HG03103 (cell line): ENCODE measurements at regions not wholly inside any gene's neighbourhood (a gene's known extent, or its start where the extent isn't known, plus 50 kb on each side); places are given as distances from the start of the nearest gene placed in this dataset.
A peak's percentile ranks its signal among the peaks of the same experiment; 100 is the strongest.
"Not testable (repeated sequence)": the region's sequence is repeated elsewhere in the genome, so short reads cannot be mapped to it uniquely, and the experiment has no call there.

Source experiments
- ATAC-seq: cut with Tn5 transposase; IDR thresholded peaks from one replicate; pipeline ENCODE4 v1.9.1; 2021; ENCODE audit warnings: low read depth; ENCODE audit not compliant: unreplicated experiment

GRCh38 chr12:89194683-89195082 is 157.6 kb downstream of the DUSP6 start:
- no peak for ATAC-seq

GRCh38 chr12:89192429-89192828 is 159.9 kb downstream of the DUSP6 start:
- ATAC-seq, result no peak

GRCh38 chr12:89191597-89191996 is 160.7 kb downstream of the DUSP6 start:
- not testable (repeated sequence) for ATAC-seq

- ATAC-seq, result no peak
Measured at GRCh38 chr12:89189448-89189847, 162.9 kb downstream of the DUSP6 start.

GRCh38 chr12:89187507-89187906 is 164.8 kb downstream of the DUSP6 start:
- no peak for ATAC-seq

GRCh38 chr12:89185889-89186288 is 166.4 kb downstream of the DUSP6 start:
- no peak for ATAC-seq

GRCh38 chr12:89185181-89185580 is 167.1 kb downstream of the DUSP6 start:
- no peak for ATAC-seq

- ATAC-seq, result no peak
Measured at GRCh38 chr12:89183985-89184435, 168.3 kb downstream of the DUSP6 start.

GRCh38 chr12:89181271-89181920 is 170.9 kb downstream of the DUSP6 start:
- no peak for ATAC-seq

- no peak for ATAC-seq
Measured at GRCh38 chr12:89180496-89180895, 171.8 kb downstream of the DUSP6 start.

GRCh38 chr12:89179983-89180382 is 172.3 kb downstream of the DUSP6 start:
- ATAC-seq, result no peak

- ATAC-seq, result no peak
Measured at GRCh38 chr12:89179245-89179644, 173.1 kb downstream of the DUSP6 start.

GRCh38 chr12:89177802-89178395 is 174.4 kb downstream of the DUSP6 start:
- ATAC-seq, result no peak

- no peak for ATAC-seq
Measured at GRCh38 chr12:89176676-89177075, 175.6 kb downstream of the DUSP6 start.

GRCh38 chr12:89173678-89174077 is 178.6 kb downstream of the DUSP6 start:
- no peak for ATAC-seq

- ATAC-seq, result no peak
Measured at GRCh38 chr12:89173096-89173495, 179.2 kb downstream of the DUSP6 start.

GRCh38 chr12:89172224-89172623 is 180.1 kb downstream of the DUSP6 start:
- ATAC-seq, result no peak

GRCh38 chr12:89169321-89169720 is 183.0 kb downstream of the DUSP6 start:
- ATAC-seq, result no peak

- no peak for ATAC-seq
Measured at GRCh38 chr12:89167986-89168385, 184.3 kb downstream of the DUSP6 start.

GRCh38 chr12:89166525-89166934 is 185.8 kb downstream of the DUSP6 start:
- peak; percentile 95 for ATAC-seq

- ATAC-seq, result no peak
Measured at GRCh38 chr12:89166121-89166520, 186.2 kb downstream of the DUSP6 start.

GRCh38 chr12:89165703-89166102 is 186.6 kb downstream of the DUSP6 start:
- ATAC-seq, result no peak
